HepG2 (cell line): ENCODE measurements at regions not wholly inside any gene's neighbourhood (a gene's known extent, or its start where the extent isn't known, plus 50 kb on each side); places are given as distances from the start of the nearest gene placed in this dataset.

Experiments used
- ARID2 ChIP-seq: sonication (generic); formaldehyde crosslinking; IDR thresholded peaks from 2 replicates; pipeline ENCODE4 v1.8.1; 2022; ENCODE audit warnings: mild to moderate bottlenecking, missing genetic modification reagents, borderline replicate concordance
- HNRNPK ChIP-seq: fragments of 200-400 bp; formaldehyde crosslinking; IDR thresholded peaks from 2 replicates; pipeline ENCODE4 v1.6.1; 2018; ENCODE audit warnings: low read length, low read depth, moderate library complexity, mild to moderate bottlenecking; ENCODE audit not compliant: poor library complexity, severe bottlenecking
- IRX3 ChIP-seq: sonication (generic); formaldehyde crosslinking; IDR thresholded peaks from 2 replicates; pipeline ENCODE4 v1.8.1; 2023; ENCODE audit warnings: mild to moderate bottlenecking, low read depth, missing genetic modification reagents, borderline replicate concordance
- NCOA1 ChIP-seq: sonication (generic); formaldehyde crosslinking; IDR thresholded peaks from 2 replicates; pipeline ENCODE4 v1.9.0; 2021; ENCODE audit warnings: missing genetic modification reagents
- NFIC ChIP-seq: IDR thresholded peaks from 2 replicates; pipeline ENCODE4 v1.6.1; 2012; ENCODE audit warnings: mild to moderate bottlenecking, low read length, inconsistent platforms
- NR2F2 ChIP-seq: IDR thresholded peaks from 2 replicates; pipeline ENCODE4 v1.6.1; 2012; ENCODE audit warnings: low read depth, inconsistent platforms, borderline replicate concordance
- PAF1 ChIP-seq: IDR thresholded peaks from 2 replicates; pipeline ENCODE4 v1.6.1; 2016; ENCODE audit warnings: missing genetic modification reagents, missing compliant biosample characterization
- YEATS4 ChIP-seq: sonication (generic); formaldehyde crosslinking; IDR thresholded peaks from 2 replicates; pipeline ENCODE4 v1.4.0; 2020; ENCODE audit warnings: missing genetic modification reagents, borderline replicate concordance
- ZBTB7A ChIP-seq: sonication (generic); formaldehyde crosslinking; IDR thresholded peaks from 2 replicates; pipeline ENCODE4 v1.8.0; 2022; ENCODE audit warnings: mild to moderate bottlenecking, missing genetic modification reagents
- ZMYM4 ChIP-seq: sonication (generic); formaldehyde crosslinking; IDR thresholded peaks from 2 replicates; pipeline ENCODE4 v1.8.1; 2023; ENCODE audit warnings: mild to moderate bottlenecking, missing genetic modification reagents
- ZNF121 ChIP-seq: sonication (generic); formaldehyde crosslinking; IDR thresholded peaks from 2 replicates; pipeline ENCODE4 v1.5.0; 2020; ENCODE audit warnings: mild to moderate bottlenecking, missing genetic modification reagents
- ZNF136 ChIP-seq: sonication (generic); formaldehyde crosslinking; IDR thresholded peaks from 2 replicates; pipeline ENCODE4 v1.8.1; 2022; ENCODE audit warnings: low read depth, mild to moderate bottlenecking, moderate library complexity, missing genetic modification reagents
- ZNF256 ChIP-seq: sonication (generic); formaldehyde crosslinking; conservative IDR thresholded peaks from 2 replicates; pipeline ENCODE4 v1.4.0; 2020; ENCODE audit warnings: missing genetic modification reagents
- ZNF292 ChIP-seq: sonication (generic); formaldehyde crosslinking; IDR thresholded peaks from 2 replicates; pipeline ENCODE4 v1.8.1; 2022; ENCODE audit warnings: mild to moderate bottlenecking, low read depth, missing genetic modification reagents, borderline replicate concordance
- ZNF382 ChIP-seq: sonication (generic); formaldehyde crosslinking; IDR thresholded peaks from 2 replicates; pipeline ENCODE4 v1.5.0; 2020; ENCODE audit warnings: missing genetic modification reagents, mild to moderate bottlenecking, borderline replicate concordance
- ZNF510 ChIP-seq: sonication (generic); formaldehyde crosslinking; IDR thresholded peaks from 2 replicates; pipeline ENCODE4 v1.4.0; 2020; ENCODE audit warnings: low read depth, mild to moderate bottlenecking, missing genetic modification reagents
- ZNF652 ChIP-seq: IDR thresholded peaks from 2 replicates; pipeline ENCODE4 v1.6.1; 2016; ENCODE audit warnings: low read depth, borderline replicate concordance
- ZNF670 ChIP-seq: sonication (generic); formaldehyde crosslinking; IDR thresholded peaks from 2 replicates; pipeline ENCODE4 v1.8.0; 2022; ENCODE audit warnings: mild to moderate bottlenecking, missing genetic modification reagents, borderline replicate concordance
- ZNF713 ChIP-seq: sonication (generic); formaldehyde crosslinking; IDR thresholded peaks from 2 replicates; pipeline ENCODE4 v1.4.0; 2020; ENCODE audit warnings: mild to moderate bottlenecking, missing genetic modification reagents
- TF ChIP-seq, protein P1 (sequence below): sonication (generic); formaldehyde crosslinking; IDR thresholded peaks from one replicate; pipeline ENCODE4 v1.5.1; 2020; ENCODE audit warnings: mild to moderate bottlenecking, missing genetic modification reagents; ENCODE audit errors: not compliant biosample characterization
- TF ChIP-seq, protein P2 (sequence below): sonication (generic); formaldehyde crosslinking; IDR thresholded peaks from 2 replicates; pipeline ENCODE4 v1.4.0; 2020; ENCODE audit warnings: missing genetic modification reagents, borderline replicate concordance

DNA sequence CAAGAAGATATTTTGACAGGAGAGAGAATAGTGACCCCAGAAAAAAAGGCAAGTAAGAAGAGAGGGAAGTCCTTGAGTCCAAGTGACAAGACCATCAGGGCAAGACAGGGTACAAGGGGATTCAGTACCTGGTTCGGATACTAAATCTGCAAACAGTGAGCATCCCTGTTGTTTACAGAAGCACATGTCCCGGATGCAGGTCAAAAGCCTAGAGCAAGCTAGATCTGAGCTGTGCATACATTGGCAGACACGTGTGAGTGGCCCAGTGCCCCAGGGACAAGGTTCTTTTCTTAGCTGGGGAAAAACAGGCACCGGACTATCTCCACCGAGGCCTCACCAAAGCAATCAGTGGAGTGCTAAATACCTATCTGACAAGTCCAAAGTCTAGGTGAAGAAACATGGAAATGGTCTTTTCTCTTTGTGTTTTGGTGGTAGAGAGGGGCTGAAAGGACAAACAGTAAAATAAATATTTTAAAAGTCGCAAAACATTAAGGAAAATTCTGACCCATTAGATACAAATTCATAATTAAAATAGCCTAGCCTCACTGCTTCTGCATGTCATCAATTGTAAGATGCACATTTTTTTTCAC lies 165.2 kb downstream of the SUCLG1 start (continued):
- TF ChIP-seq PAF1 (no peak), ZBTB7A (CRISPR knock-in tag) (peak; percentile 78), NFIC (peak; percentile 96), ZNF670 (CRISPR knock-in tag) (peak; percentile 40; the same call in 1 of the 2 replicates), NR2F2 (peak; percentile 93), ZMYM4 (CRISPR knock-in tag) (peak; percentile 98), ZNF121 (CRISPR knock-in tag) (peak; percentile 50; the same call in 1 of the 2 replicates), ZNF382 (CRISPR knock-in tag) (no peak), HNRNPK (no peak), ZNF292 (peak; percentile 87; the same call in 1 of the 2 replicates), ZNF652 (CRISPR knock-in tag) (peak; percentile 58; the same call in 1 of the 2 replicates), ZNF713 (no peak), IRX3 (CRISPR knock-in tag) (no peak), ZNF256 (CRISPR knock-in tag) (0 out of 2 replicates have a peak, but pooled peaks have one; percentile 13), ZNF510 (CRISPR knock-in tag) (0 out of 2 replicates have a peak, but pooled peaks have one; percentile 23), ARID2 (CRISPR knock-in tag) (no peak), ZNF136 (CRISPR knock-in tag) (peak; percentile 79; the same call in 1 of the 2 replicates), NCOA1 (CRISPR knock-in tag) (peak; percentile 75; the same call in 1 of the 2 replicates), YEATS4 (CRISPR knock-in tag) (peak; percentile 82; the same call in 1 of the 2 replicates)
- TF ChIP-seq, protein P1, sequence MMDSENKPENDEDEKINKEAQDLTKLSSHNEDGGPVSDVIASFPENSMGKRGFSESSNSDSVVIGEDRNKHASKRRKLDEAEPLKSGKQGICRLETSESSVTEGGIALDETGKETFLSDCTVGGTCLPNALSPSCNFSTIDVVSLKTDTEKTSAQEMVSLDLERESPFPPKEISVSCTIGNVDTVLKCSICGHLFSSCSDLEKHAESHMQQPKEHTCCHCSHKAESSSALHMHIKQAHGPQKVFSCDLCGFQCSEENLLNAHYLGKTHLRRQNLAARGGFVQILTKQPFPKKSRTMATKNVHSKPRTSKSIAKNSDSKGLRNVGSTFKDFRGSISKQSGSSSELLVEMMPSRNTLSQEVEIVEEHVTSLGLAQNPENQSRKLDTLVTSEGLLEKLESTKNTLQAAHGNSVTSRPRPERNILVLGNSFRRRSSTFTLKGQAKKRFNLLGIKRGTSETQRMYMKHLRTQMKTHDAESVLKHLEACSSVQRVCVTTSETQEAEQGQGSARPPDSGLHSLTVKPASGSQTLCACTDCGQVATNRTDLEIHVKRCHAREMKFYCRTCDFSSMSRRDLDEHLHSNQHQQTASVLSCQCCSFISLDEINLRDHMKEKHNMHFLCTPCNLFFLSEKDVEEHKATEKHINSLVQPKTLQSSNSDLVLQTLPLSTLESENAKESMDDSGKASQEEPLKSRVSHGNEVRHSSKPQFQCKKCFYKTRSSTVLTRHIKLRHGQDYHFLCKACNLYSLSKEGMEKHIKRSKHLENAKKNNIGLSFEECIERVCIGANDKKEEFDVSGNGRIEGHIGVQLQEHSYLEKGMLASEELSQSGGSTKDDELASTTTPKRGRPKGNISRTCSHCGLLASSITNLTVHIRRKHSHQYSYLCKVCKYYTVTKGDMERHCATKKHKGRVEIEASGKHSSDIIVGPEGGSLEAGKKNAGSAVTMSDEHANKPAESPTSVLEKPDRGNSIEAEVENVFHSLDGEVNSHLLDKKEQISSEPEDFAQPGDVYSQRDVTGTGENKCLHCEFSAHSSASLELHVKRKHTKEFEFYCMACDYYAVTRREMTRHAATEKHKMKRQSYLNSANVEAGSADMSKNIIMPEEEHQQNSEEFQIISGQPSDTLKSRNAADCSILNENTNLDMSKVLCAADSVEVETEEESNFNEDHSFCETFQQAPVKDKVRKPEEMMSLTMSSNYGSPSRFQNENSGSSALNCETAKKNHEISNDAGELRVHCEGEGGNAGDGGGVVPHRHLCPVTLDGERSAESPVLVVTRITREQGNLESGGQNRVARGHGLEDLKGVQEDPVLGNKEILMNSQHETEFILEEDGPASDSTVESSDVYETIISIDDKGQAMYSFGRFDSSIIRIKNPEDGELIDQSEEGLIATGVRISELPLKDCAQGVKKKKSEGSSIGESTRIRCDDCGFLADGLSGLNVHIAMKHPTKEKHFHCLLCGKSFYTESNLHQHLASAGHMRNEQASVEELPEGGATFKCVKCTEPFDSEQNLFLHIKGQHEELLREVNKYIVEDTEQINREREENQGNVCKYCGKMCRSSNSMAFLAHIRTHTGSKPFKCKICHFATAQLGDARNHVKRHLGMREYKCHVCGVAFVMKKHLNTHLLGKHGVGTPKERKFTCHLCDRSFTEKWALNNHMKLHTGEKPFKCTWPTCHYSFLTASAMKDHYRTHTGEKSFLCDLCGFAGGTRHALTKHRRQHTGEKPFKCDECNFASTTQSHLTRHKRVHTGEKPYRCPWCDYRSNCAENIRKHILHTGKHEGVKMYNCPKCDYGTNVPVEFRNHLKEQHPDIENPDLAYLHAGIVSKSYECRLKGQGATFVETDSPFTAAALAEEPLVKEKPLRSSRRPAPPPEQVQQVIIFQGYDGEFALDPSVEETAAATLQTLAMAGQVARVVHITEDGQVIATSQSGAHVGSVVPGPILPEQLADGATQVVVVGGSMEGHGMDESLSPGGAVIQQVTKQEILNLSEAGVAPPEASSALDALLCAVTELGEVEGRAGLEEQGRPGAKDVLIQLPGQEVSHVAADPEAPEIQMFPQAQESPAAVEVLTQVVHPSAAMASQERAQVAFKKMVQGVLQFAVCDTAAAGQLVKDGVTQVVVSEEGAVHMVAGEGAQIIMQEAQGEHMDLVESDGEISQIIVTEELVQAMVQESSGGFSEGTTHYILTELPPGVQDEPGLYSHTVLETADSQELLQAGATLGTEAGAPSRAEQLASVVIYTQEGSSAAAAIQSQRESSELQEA (CRISPR knock-in tag): no peak
- TF ChIP-seq, protein P2, sequence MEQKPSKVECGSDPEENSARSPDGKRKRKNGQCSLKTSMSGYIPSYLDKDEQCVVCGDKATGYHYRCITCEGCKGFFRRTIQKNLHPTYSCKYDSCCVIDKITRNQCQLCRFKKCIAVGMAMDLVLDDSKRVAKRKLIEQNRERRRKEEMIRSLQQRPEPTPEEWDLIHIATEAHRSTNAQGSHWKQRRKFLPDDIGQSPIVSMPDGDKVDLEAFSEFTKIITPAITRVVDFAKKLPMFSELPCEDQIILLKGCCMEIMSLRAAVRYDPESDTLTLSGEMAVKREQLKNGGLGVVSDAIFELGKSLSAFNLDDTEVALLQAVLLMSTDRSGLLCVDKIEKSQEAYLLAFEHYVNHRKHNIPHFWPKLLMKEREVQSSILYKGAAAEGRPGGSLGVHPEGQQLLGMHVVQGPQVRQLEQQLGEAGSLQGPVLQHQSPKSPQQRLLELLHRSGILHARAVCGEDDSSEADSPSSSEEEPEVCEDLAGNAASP: peak; percentile 92
